Ectodermal cell (in vitro differentiated cells): ENCODE measurements at regions not wholly inside any gene's neighbourhood (a gene's known extent, or its start where the extent isn't known, plus 50 kb on each side); places are given as distances from the start of the nearest gene placed in this dataset.
"Not testable (repeated sequence)": the region's sequence is repeated elsewhere in the genome, so short reads cannot be mapped to it uniquely, and the experiment has no call there.

Source experiments
- H3K27ac ChIP-seq: 2 replicates; pipeline ENCODE4 v1.7.0; 2013; ENCODE audit warnings: mild to moderate bottlenecking, low read depth, low read length; ENCODE audit not compliant: insufficient read depth, poor library complexity, severe bottlenecking
- H3K27me3 ChIP-seq: 2 replicates; pipeline ENCODE4 v1.7.0; 2013; ENCODE audit warnings: mild to moderate bottlenecking, low read length; ENCODE audit not compliant: insufficient read depth, control insufficient read depth, poor library complexity, severe bottlenecking
- H3K36me3 ChIP-seq: one replicate; pipeline ENCODE4 v1.7.0; 2013; ENCODE audit warnings: low read length; ENCODE audit not compliant: control insufficient read depth, insufficient read depth
- H3K4me1 ChIP-seq: one replicate; pipeline ENCODE4 v1.7.0; 2013; ENCODE audit warnings: low read length; ENCODE audit not compliant: control insufficient read depth, insufficient read depth
- H3K4me3 ChIP-seq: 2 replicates; pipeline ENCODE4 v1.7.0; 2013; ENCODE audit warnings: low read depth, low read length, control low read depth; ENCODE audit not compliant: insufficient read depth
- H3K9me3 ChIP-seq: 2 replicates; pipeline ENCODE4 v1.7.0; 2013; ENCODE audit warnings: mild to moderate bottlenecking, low read length, moderate library complexity; ENCODE audit not compliant: control insufficient read depth
- WGBS, 2 experiments: methylation state at CpG; one replicate each; pipeline ENCODE4 v1.1.7; 2013; ENCODE audit warnings: missing lambda C conversion rate in 2 of 2; 5-methylcytosine and 5-hydroxymethylcytosine counted together

DNA sequence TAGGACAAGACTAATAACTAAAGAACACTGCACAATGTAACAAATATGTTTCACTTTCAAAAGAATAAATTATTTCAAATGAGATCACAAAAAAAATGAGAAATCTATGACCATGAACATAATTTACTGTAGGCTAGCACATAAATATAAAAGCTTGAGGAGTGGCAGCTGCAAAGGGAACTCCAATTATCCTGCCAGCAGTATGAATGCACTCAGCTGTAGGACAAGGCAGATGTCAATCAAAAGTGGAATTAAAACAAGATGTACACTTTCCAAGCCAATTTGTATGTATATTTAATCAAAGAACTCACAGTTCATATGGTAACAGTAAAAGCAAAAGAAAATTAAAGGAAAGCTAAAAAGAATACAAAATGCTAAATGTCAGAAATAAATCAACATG is 76.6 kb upstream of the NCKAP5 start:
- Histone ChIP-seq H3K9me3 (no peaks in the 10 kb centered on the region), H3K36me3 (no peaks in the 10 kb centered on the region), H3K27me3 (no peaks in the 10 kb centered on the region), H3K4me1 (no peaks in the 10 kb centered on the region), H3K27ac (no peak overlapping the region), H3K4me3 (no peak overlapping the region)

DNA sequence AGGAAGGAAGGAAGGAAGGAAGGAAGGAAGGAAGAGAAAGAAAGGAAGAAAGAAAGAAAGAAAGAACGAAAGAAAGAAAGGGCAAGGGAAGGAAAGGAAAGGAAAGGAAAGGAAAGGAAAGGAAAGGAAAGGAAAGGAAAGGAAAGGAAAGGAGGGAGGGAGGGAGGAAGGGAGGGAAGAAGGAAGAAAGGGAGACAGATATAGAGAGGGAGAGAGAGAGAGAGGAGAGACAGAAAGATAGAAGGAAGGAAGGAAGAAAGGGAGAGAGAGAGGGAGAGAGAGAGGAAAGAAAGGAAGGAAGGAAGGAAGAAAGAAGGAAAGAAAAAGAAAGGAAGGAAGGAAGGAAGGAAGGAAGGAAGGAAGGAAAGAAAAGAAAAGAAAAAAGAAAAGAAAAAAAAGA is 79.1 kb upstream of the NCKAP5 start:
- H3K4me1 ChIP-seq, H3K9me3 ChIP-seq, H3K36me3 ChIP-seq, H3K27me3 ChIP-seq, H3K27ac ChIP-seq, H3K4me3 ChIP-seq: not testable (repeated sequence)
- WGBS, 2 experiments = 85 to 95% methylated on average over 1 of the region's 1 CpG

DNA sequence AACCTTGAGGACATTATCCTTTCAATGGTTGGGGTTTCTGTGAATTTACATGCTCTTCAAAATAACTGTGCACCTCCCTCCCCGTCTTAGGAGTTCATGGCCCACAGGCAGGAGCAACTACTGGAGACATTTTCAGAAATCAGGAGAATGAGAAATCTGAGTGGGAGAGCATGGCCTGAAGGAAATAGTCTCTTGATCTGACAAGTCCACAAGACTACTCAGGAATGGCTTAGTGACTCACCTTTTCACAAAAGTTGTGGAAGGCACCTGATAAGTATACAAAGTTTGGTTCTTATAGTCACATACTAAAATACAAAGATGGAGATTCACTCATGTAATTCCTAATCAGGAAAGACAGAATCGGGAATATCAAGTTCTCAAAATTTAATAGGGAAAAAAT is 83.6 kb upstream of the NCKAP5 start:
- WGBS, 2 experiments = 87 to 100% methylated on average over 1 to 2 of the region's 2 CpGs
- Histone ChIP-seq H3K27me3 (no peaks in the 10 kb centered on the region), H3K36me3 (no peaks in the 10 kb centered on the region), H3K4me3 (no peak overlapping the region), H3K27ac (no peak overlapping the region), H3K9me3 (no peaks in the 10 kb centered on the region), H3K4me1 (no peaks in the 10 kb centered on the region)

DNA sequence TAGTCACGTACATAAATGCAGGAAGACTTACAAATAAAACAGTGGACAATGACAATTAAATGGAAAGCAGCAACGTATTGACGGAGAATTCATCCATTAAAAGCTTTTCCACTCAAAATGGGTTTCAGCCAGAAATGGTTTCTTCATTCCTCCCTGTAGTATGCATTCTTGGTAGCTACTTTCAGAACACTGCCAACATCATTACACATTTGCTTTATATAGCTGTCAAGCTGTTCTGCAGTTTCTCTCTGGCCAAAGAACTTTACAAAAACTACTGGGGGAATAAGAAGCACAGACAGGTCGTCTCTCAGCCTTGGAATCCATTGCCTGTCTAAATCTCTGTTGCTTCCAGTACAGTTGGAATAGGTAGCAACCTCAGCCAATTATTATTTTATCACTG is 84.1 kb upstream of the NCKAP5 start:
- no peak overlapping the region for H3K27ac ChIP-seq
- H3K27me3 ChIP-seq = no peaks in the 10 kb centered on the region
- no peaks in the 10 kb centered on the region for H3K4me1 ChIP-seq
- WGBS, 2 experiments = 87% methylated on average over 4 of the region's 4 CpGs
- no peaks in the 10 kb centered on the region for H3K36me3 ChIP-seq
- no peak overlapping the region for H3K4me3 ChIP-seq
- H3K9me3 ChIP-seq = no peaks in the 10 kb centered on the region

DNA sequence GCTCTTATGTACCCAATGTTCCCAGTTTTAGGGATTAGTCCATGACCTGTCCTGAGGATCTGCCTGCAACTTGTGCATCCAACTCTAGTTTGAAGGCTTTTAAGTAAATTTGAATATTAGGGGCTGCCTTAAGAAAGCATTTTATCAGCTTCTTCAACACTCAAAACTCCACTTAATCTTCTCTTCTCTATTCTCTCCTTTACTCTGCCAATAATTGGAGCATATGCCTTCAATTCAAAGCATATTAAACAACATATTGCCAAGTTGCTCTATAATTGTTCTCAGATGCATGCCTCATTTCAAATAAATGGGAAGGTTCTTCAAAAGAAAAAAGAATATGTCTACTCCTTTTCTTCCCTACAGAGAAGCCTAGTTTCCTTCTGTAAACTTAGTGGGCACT is 84.8 kb upstream of the NCKAP5 start:
- Histone ChIP-seq H3K9me3 (no peaks in the 10 kb centered on the region), H3K36me3 (no peaks in the 10 kb centered on the region), H3K27ac (no peak overlapping the region), H3K4me3 (no peak overlapping the region), H3K27me3 (no peaks in the 10 kb centered on the region), H3K4me1 (no peaks in the 10 kb centered on the region)

DNA sequence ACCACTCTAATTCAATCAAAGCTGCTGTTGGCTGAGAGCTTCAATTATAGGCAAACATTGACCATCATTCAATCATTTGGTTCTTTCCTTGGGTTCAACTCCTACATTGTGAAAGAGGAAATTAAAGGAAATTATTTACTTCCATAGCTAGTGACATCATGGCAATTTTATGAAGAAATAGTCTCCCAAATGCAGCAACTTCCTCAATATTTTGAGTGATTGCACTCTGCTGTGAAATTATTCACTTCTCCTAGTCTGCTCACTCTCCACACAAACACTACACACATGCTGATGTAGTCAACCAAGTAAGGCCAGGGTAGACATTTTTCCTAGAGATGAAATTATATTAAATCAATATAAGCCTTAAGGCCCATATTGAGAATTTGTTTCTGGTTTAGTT is 86.7 kb upstream of the NCKAP5 start:
- Histone ChIP-seq H3K36me3 (no peaks in the 10 kb centered on the region), H3K27me3 (no peaks in the 10 kb centered on the region), H3K27ac (no peak overlapping the region), H3K4me3 (no peak overlapping the region), H3K9me3 (no peaks in the 10 kb centered on the region), H3K4me1 (no peaks in the 10 kb centered on the region)

DNA sequence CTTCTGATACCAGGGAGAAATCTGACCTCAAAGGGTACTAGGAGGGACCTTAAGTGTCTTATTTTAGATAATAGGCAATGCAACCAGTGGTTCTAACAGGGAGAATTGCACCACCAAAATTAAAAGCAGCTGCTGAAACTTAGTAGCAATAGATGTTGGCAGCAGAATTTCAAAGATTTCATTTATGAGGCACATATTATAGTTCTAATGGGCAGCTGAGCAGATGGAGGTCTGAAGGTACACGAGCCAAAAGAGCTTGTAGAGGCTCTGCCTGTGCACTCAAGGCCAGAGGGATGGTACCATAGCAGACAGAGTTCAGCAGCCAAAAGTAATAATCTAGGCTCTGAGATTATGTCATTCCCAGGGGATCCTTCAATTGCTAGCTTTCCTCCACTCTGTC is 87.3 kb upstream of the NCKAP5 start:
- H3K4me1 ChIP-seq = no peaks in the 10 kb centered on the region
- WGBS, 2 experiments = 92 to 100% methylated on average over 1 of the region's 1 CpG
- H3K36me3 ChIP-seq = no peaks in the 10 kb centered on the region
- H3K4me3 ChIP-seq = no peak overlapping the region
- H3K27ac ChIP-seq = no peak overlapping the region
- H3K27me3 ChIP-seq = no peaks in the 10 kb centered on the region
- H3K9me3 ChIP-seq = no peaks in the 10 kb centered on the region

DNA sequence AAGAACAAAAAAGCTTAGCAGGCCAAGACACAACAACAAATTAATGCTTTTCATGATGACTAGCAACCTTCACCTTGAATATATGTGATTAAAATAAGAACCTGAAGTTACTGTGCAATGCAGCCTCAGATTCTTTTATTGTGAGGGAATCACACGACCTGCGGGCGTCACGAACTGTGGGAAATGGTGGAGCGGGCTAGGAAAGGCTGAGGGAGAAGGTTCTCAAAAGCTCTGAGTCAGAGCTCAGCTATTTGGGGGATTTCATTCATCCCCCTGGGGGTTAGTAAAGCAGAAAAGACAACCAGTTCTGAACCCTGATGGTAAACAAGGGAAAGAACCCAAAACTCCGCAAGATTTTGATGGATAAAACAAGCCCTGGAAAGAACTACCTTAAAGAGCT is 89.3 kb upstream of the NCKAP5 start:
- H3K9me3 ChIP-seq = no peaks in the 10 kb centered on the region
- WGBS, 2 experiments = 90% methylated on average over 6 of the region's 6 CpGs
- H3K36me3 ChIP-seq = no peaks in the 10 kb centered on the region
- H3K27ac ChIP-seq = no peak overlapping the region
- H3K27me3 ChIP-seq = no peaks in the 10 kb centered on the region
- H3K4me1 ChIP-seq = no peaks in the 10 kb centered on the region
- no peak overlapping the region for H3K4me3 ChIP-seq

DNA sequence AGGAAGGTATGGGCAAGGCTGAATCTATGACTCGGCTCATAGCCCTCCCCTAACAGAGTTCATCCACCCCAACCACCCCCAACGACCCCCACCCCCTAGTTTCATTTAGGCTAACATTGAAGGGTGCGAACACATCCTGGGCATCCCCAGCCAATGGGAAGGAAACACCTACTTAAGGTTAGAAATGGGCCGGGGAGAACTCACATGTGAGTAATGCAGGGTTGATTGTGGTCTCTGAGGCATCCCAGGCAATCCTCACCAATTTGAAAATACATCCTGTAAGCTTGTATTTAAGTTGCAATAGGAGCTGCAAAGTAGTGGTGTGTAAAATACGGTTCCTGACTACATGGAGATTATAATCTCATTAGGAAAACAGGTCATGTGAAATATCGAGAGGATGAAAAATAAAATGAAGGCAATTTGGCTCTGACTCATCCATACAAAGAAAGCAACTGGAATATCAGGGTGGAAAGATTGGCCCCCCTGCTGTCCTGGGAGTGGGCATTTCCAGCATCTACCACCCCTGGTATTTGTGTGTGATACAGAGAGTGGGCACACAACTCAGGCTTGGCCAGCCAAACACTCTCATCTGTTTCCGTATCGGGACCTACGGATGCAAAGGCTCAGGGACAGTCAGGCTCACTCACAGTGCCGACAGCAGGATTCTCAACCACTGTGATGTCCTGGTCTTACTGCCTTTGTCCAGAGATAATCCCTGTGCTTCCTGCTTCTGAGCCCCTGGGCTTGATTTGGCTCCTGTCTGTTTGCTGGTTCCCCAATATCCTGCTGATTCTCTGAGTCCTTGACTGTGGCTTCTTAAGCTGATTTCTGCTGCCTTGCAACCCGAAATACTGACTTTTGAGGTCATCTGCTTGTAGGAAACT is 90.0 kb upstream of the NCKAP5 start:
- H3K27ac ChIP-seq = no peak overlapping the region
- no peaks in the 10 kb centered on the region for H3K27me3 ChIP-seq
- H3K36me3 ChIP-seq = no peaks in the 10 kb centered on the region
- H3K9me3 ChIP-seq = no peaks in the 10 kb centered on the region
- no peaks in the 10 kb centered on the region for H3K4me1 ChIP-seq
- H3K4me3 ChIP-seq = no peak overlapping the region
- WGBS, 2 experiments = 77 to 78% methylated on average over 8 to 11 of the region's 11 CpGs

DNA sequence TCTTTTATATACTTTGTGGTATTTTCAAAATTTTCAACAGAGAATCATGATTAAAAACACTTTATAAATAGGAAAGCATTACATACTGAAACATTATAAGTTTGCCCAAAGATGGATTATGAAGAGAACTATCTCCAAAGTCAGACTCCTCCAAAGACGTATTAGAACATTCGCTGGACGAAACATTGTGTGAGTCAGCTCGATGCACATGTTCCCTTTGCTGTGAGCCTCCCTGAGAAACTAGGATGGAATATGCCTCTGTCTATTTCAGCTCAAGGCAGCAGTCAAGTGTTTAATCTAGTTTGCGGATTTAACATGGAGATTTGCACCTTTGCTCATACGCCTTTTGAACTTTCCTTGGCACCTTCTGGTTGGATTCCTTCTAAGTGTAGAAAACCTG is 92.2 kb upstream of the NCKAP5 start:
- Histone ChIP-seq H3K9me3 (no peaks in the 10 kb centered on the region), H3K36me3 (no peaks in the 10 kb centered on the region), H3K4me3 (no peak overlapping the region), H3K27ac (no peak overlapping the region), H3K4me1 (no peaks in the 10 kb centered on the region), H3K27me3 (no peaks in the 10 kb centered on the region)
- 93 to 95% methylated on average over 6 of the region's 6 CpGs for WGBS, 2 experiments

DNA sequence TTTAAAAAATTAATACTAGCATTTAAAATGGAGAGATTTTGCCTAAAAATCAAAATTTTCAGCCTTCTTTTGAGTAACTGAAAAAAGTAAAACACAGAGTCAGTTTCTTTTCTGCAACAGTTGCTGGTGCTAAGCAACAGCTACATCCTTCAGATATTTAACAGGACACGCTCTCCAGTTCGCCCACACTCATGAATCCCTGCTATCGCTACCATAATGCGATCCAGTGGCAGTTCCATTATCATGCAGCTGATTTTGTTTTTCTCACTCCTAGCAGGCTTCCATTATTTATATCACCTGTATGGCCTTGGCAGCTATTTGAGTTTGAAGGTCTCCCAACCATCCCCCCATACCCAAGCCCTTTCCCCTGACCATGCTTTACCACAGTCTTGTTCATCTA is 93.1 kb upstream of the NCKAP5 start:
- Histone ChIP-seq H3K27me3 (no peaks in the 10 kb centered on the region), H3K4me3 (no peak overlapping the region), H3K36me3 (no peaks in the 10 kb centered on the region), H3K9me3 (no peaks in the 10 kb centered on the region), H3K27ac (no peak overlapping the region), H3K4me1 (no peaks in the 10 kb centered on the region)
- WGBS, 2 experiments = 87 to 94% methylated on average over 4 of the region's 4 CpGs
